CD14-positive monocyte (primary cell): ENCODE measurements at regions not wholly inside any gene's neighbourhood (a gene's known extent, or its start where the extent isn't known, plus 50 kb on each side); places are given as distances from the start of the nearest gene placed in this dataset.

Experiments used
- DNase-seq, 3 donors: peaks; one replicate each; pipeline ENCODE4 v3.0.0-alpha.2; 2011 to 2022
- H2AFZ ChIP-seq: 2 replicates; pipeline ENCODE4 v1.6.0; 2012; ENCODE audit warnings: mild to moderate bottlenecking, low read depth, low read length, inconsistent platforms; ENCODE audit not compliant: insufficient read depth, poor library complexity, severe bottlenecking
- H3K27ac ChIP-seq, 2 donors: 1 replicate in 1 of 2; 2 replicates in 1 of 2; pipeline ENCODE4 v1.5.1; 2012 to 2013; ENCODE audit warnings: low read length in 2 of 2, control low read depth in 1 of 2, inconsistent platforms in 1 of 2, low read depth in 1 of 2, mild to moderate bottlenecking in 1 of 2
- H3K27me3 ChIP-seq, 2 donors: one replicate each; pipeline versions ENCODE4 v1.6.0 to v1.6.1; 2011 to 2013; ENCODE audit warnings: low read length in 2 of 2; ENCODE audit not compliant: control insufficient read depth in 2 of 2, insufficient read depth in 2 of 2
- H3K36me3 ChIP-seq, 2 donors: replicated peaks in 1 of 2; 1 replicate in 1 of 2; 2 replicates in 1 of 2; pipeline versions ENCODE4 v1.5.1 to v1.6.1; 2012 to 2013; ENCODE audit warnings: low read length in 2 of 2, control low read depth in 1 of 2, inconsistent platforms in 1 of 2, mild to moderate bottlenecking in 1 of 2; ENCODE audit not compliant: insufficient read depth in 2 of 2, control insufficient read depth in 1 of 2
- H3K4me1 ChIP-seq, 2 donors: 1 replicate in 1 of 2; 2 replicates in 1 of 2; pipeline versions ENCODE4 v1.5.1 to v1.6.1; 2012 to 2013; ENCODE audit warnings: low read length in 2 of 2, control low read depth in 1 of 2, inconsistent platforms in 1 of 2, mild to moderate bottlenecking in 1 of 2, moderate library complexity in 1 of 2; ENCODE audit not compliant: insufficient read depth in 2 of 2, control insufficient read depth in 1 of 2
- H3K4me2 ChIP-seq: replicated peaks from 2 replicates; pipeline ENCODE3; 2012; ENCODE audit warnings: low read length, moderate library complexity, mild to moderate bottlenecking; ENCODE audit not compliant: poor library complexity, severe bottlenecking; ENCODE audit errors: extremely low read depth
- H3K4me3 ChIP-seq, 3 experiments: fragments of 200-600 bp in 1 of 3; sonication (generic) in 1 of 3; replicated peaks in 1 of 3; 1 replicate in 2 of 3; 2 replicates in 1 of 3; pipeline ENCODE4 v1.5.1; 2011 to 2013; ENCODE audit warnings: low read length in 3 of 3, mild to moderate bottlenecking in 3 of 3, control low read depth in 2 of 3, low read depth in 2 of 3, inconsistent platforms in 1 of 3, moderate library complexity in 1 of 3
- H3K79me2 ChIP-seq: 2 replicates; pipeline ENCODE4 v1.6.0; 2012; ENCODE audit warnings: mild to moderate bottlenecking, control low read depth, inconsistent platforms, low read length, moderate library complexity; ENCODE audit not compliant: insufficient read depth
- H3K9ac ChIP-seq: 2 replicates; pipeline ENCODE4 v1.6.0; 2017; ENCODE audit warnings: low read length, mild to moderate bottlenecking; ENCODE audit not compliant: insufficient read depth, poor library complexity, severe bottlenecking
- H3K9me3 ChIP-seq, 2 donors: replicated peaks in 1 of 2; 1 replicate in 1 of 2; 2 replicates in 1 of 2; pipeline versions ENCODE4 v1.5.1 to v1.6.1; 2012 to 2013; ENCODE audit warnings: low read length in 2 of 2, control low read depth in 1 of 2; ENCODE audit not compliant: control insufficient read depth in 1 of 2, insufficient read depth in 1 of 2
- H4K20me1 ChIP-seq: 2 replicates; pipeline ENCODE4 v1.6.0; 2012; ENCODE audit warnings: mild to moderate bottlenecking, low read length, control low read depth, moderate library complexity; ENCODE audit not compliant: insufficient read depth
- H3K27ac Mint-ChIP-seq, 7 donors: one replicate each; pipeline ENCODE4 v1.8.0; 2020; ENCODE audit warnings: mild to moderate bottlenecking in 7 of 7, mixed read lengths in 7 of 7, moderate library complexity in 6 of 7, inconsistent platforms in 2 of 7
- H3K27me3 Mint-ChIP-seq, 3 donors: one replicate each; pipeline ENCODE4 v1.8.0; 2021 to 2022; ENCODE audit warnings: low read depth in 3 of 3, mild to moderate bottlenecking in 3 of 3, mixed read lengths in 3 of 3, moderate library complexity in 3 of 3, inconsistent platforms in 1 of 3
- H3K36me3 Mint-ChIP-seq, 2 donors: one replicate each; pipeline ENCODE4 v1.8.0; 2020; ENCODE audit warnings: mixed read lengths in 2 of 2, inconsistent platforms in 1 of 2, mild to moderate bottlenecking in 1 of 2
- H3K4me1 Mint-ChIP-seq: one replicate; pipeline ENCODE4 v1.8.0; 2020; ENCODE audit warnings: mild to moderate bottlenecking, mixed read lengths
- H3K4me3 Mint-ChIP-seq, 2 donors: one replicate each; pipeline ENCODE4 v1.8.0; 2020; ENCODE audit warnings: mild to moderate bottlenecking in 2 of 2, mixed read lengths in 2 of 2, moderate library complexity in 1 of 2
- H3K9me3 Mint-ChIP-seq, 7 donors: one replicate each; pipeline ENCODE4 v1.8.0; 2020 to 2022; ENCODE audit warnings: mixed read lengths in 7 of 7, mild to moderate bottlenecking in 6 of 7, moderate library complexity in 6 of 7, inconsistent platforms in 2 of 7
- CTCF ChIP-seq: fragments of 200-600 bp; IDR thresholded peaks from one replicate; pipeline ENCODE4 v1.8.0; 2022; ENCODE audit warnings: antibody characterized with exemption, mild to moderate bottlenecking
- WGBS: methylation state at CpG from one replicate; pipeline ENCODE4 v1.1.5; 2013; ENCODE audit warnings: missing lambda C conversion rate; ENCODE audit not compliant: insufficient coverage; 5-methylcytosine and 5-hydroxymethylcytosine counted together
- intact Hi-C, 2 donors: fragments of 100-400 bp; cut with micrococcal nuclease; formaldehyde crosslinking; loops; one replicate each; pipeline versions ENCODE4 v1.15.0 to v1.15.1; 2023

GRCh38 chr7:155962191-155962967, 150.1 kb upstream of the SHH start:
- Mint-ChIP-seq H3K9me3 (peaks cover 0 to 5% (median 0%) of the 10 kb centered on the region in 7 donors), H3K36me3 (no peaks in the 10 kb centered on the region), H3K27ac (no peak overlapping the region), H3K4me1 (no peaks in the 10 kb centered on the region), H3K27me3 (peaks cover 2 to 6% (median 5%) of the 10 kb centered on the region in 3 donors), H3K4me3 (no peak overlapping the region)
- WGBS, result 81% methylated on average over 11 of the region's 13 CpGs
- Histone ChIP-seq H4K20me1 (no peaks in the 10 kb centered on the region), H2AFZ (no peak overlapping the region), H3K36me3 (no peaks in the 10 kb centered on the region), H3K9me3 (no peaks in the 10 kb centered on the region), H3K4me3 (no peak overlapping the region), H3K9ac (no peak overlapping the region), H3K79me2 (no peaks in the 10 kb centered on the region), H3K27me3 (no peaks in the 10 kb centered on the region), H3K27ac (no peak overlapping the region), H3K4me1 (no peaks in the 10 kb centered on the region), H3K4me2 (no peak overlapping the region)
- intact Hi-C loops, result no loop called here
- no peak for TF ChIP-seq CTCF
- DNase-seq, result no peak

- 84% methylated on average over 25 of the region's 25 CpGs for WGBS
- H3K9ac ChIP-seq, result no peak overlapping the region
- no peak for TF ChIP-seq CTCF
Measured at GRCh38 chr7:155961241-155962190, 149.3 kb upstream of the SHH start.

More at GRCh38 chr7:155961241-155962190, 149.3 kb upstream of the SHH start:
- Histone ChIP-seq H3K27me3 (no peaks in the 10 kb centered on the region), H2AFZ (no peak overlapping the region), H3K4me2 (no peak overlapping the region), H3K27ac (no peak overlapping the region), H3K9me3 (no peaks in the 10 kb centered on the region), H3K4me3 (no peak overlapping the region), H3K36me3 (no peaks in the 10 kb centered on the region), H4K20me1 (no peaks in the 10 kb centered on the region), H3K79me2 (no peaks in the 10 kb centered on the region), H3K4me1 (no peaks in the 10 kb centered on the region)
- Mint-ChIP-seq H3K27ac (no peak overlapping the region), H3K9me3 (peaks cover 0 to 3% (median 0%) of the 10 kb centered on the region in 7 donors), H3K4me1 (no peaks in the 10 kb centered on the region), H3K36me3 (no peaks in the 10 kb centered on the region), H3K4me3 (no peak overlapping the region), H3K27me3 (peaks cover 3 to 6% (median 5%) of the 10 kb centered on the region in 3 donors)
- intact Hi-C loops, result no loop called here
- DNase-seq, result no peak
